Right cardiac atrium (tissue), 5 donors: ENCODE measurements at regions not wholly inside any gene's neighbourhood (a gene's known extent, or its start where the extent isn't known, plus 50 kb on each side); places are given as distances from the start of the nearest gene placed in this dataset.

Experiments
- ATAC-seq, 2 donors: fragments of 200-7000 bp; cut with Tn5 transposase; one replicate each; pipeline versions ENCODE4 v1.8.0 to v1.9.1; 2020; ENCODE audit warnings: moderate library complexity in 2 of 2, mild to moderate bottlenecking in 1 of 2
- DNase-seq, 3 donors: peaks; one replicate each; pipeline ENCODE4 v3.0.0-alpha.2; 2020
- H3K27ac ChIP-seq: one replicate; pipeline ENCODE4 v1.5.1; 2013; ENCODE audit warnings: mild to moderate bottlenecking, low read length, control low read depth, moderate library complexity
- H3K27me3 ChIP-seq: one replicate; pipeline ENCODE4 v1.6.1; 2013; ENCODE audit not compliant: control insufficient read depth, insufficient read depth
- H3K4me1 ChIP-seq: one replicate; pipeline ENCODE4 v1.6.1; 2013; ENCODE audit warnings: low read length; ENCODE audit not compliant: control insufficient read depth, insufficient read depth
- H3K4me3 ChIP-seq: one replicate; pipeline ENCODE4 v1.5.1; 2013; ENCODE audit warnings: low read length, control low read depth
- H3K9me3 ChIP-seq: one replicate; pipeline ENCODE4 v1.6.1; 2013; ENCODE audit warnings: low read length; ENCODE audit not compliant: control insufficient read depth
- WGBS: extraction: QIAGEN DNeasy Blood & Tissue Kit; methylation state at CpG from one replicate; pipeline ENCODE4 v1.1.7; 2013; 5-methylcytosine and 5-hydroxymethylcytosine counted together
- intact Hi-C, 4 donors: fragments of 100-400 bp; cut with DNase I; formaldehyde crosslinking; loops; one replicate each; pipeline versions ENCODE4 v1.11.0 to v1.14.0; 2022 to 2023
- donor health status: healthy with polysubstance abuse.
- donor health status: DM: no; HTN: yes; CAD: no.
- donor health status: DM: no; HTN: no; CAD: no.
- donor health status: DM: no; HTN: yes; CAD: no; lungs with severe emphysema.
- donor health status: DM: yes; HTN: yes; CAD: no.

GRCh38 chr4:53920116-53920515 is 144.3 kb downstream of the CHIC2 start:
- Histone ChIP-seq H3K4me1 (no peaks in the 10 kb centered on the region), H3K27me3 (no peaks in the 10 kb centered on the region), H3K9me3 (no peaks in the 10 kb centered on the region), H3K4me3 (no peak overlapping the region), H3K27ac (no peak overlapping the region)
- intact Hi-C loops = no loop called here
- DNase-seq = no peak
- ATAC-seq = peak in 1 of 2 donors; percentile 47
- WGBS = 58% methylated on average over 4 of the region's 4 CpGs

DNA sequence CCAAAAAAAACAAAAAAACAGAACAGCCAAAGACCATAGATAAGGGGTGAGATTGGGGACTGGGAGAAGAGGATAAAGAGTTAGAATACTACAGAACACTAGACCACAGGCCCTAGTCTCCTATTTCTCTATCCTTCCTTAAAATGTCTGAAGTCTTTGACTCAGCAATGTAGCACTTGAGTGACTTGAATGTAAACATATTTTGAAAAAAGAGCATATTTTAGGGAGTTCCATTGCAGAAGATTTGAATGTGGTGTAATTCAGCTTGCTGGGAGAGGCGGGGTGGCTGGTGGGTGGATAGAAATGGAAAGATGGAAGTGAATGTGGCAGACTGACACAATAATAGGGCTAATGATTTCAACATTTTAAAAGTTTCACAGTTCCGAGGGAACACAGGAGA is 144.9 kb downstream of the CHIC2 start:
- H3K27me3 ChIP-seq = no peaks in the 10 kb centered on the region
- no peak overlapping the region for H3K27ac ChIP-seq
- no peak overlapping the region for H3K4me3 ChIP-seq
- no peaks in the 10 kb centered on the region for H3K9me3 ChIP-seq
- H3K4me1 ChIP-seq = no peaks in the 10 kb centered on the region
- intact Hi-C loops = no loop called here
- WGBS = 77% methylated on average over 2 of the region's 2 CpGs
- DNase-seq (no peak), ATAC-seq (peak in 1 of 2 donors; percentile 31)

DNA sequence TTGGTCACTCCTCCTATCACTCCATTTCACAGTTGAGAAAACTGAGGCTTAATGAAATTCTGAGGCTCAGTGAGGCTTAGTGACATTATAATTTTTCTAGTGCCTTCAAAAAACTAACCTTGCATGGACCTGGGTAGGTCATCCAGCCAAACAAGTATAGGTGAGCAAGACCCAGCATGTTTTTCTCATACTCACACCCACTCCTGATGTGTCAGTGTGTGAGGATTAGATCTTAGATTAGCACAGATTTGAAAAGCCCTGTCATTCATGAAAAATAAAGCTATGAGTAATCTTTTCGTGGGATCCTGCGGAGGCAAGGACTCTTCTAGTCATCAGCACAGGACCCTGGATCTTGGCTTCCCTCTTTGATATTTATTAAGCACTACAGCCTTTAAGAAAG is 146.7 kb downstream of the CHIC2 start:
- Histone ChIP-seq H3K4me3 (no peak overlapping the region), H3K27me3 (no peaks in the 10 kb centered on the region), H3K9me3 (no peaks in the 10 kb centered on the region), H3K27ac (no peak overlapping the region), H3K4me1 (no peaks in the 10 kb centered on the region)
- intact Hi-C loops = no loop called here
- ATAC-seq = no peak
- 38% methylated on average over 2 of the region's 2 CpGs for WGBS
- no peak for DNase-seq

GRCh38 chr4:53916431-53916889 is 147.9 kb downstream of the CHIC2 start:
- H3K27me3 ChIP-seq = no peaks in the 10 kb centered on the region
- intact Hi-C loops = no loop called here
- no peak overlapping the region for H3K27ac ChIP-seq
- no peaks in the 10 kb centered on the region for H3K9me3 ChIP-seq
- no peaks in the 10 kb centered on the region for H3K4me1 ChIP-seq
- no peak overlapping the region for H3K4me3 ChIP-seq
- ATAC-seq (no peak), DNase-seq (no peak)

DNA sequence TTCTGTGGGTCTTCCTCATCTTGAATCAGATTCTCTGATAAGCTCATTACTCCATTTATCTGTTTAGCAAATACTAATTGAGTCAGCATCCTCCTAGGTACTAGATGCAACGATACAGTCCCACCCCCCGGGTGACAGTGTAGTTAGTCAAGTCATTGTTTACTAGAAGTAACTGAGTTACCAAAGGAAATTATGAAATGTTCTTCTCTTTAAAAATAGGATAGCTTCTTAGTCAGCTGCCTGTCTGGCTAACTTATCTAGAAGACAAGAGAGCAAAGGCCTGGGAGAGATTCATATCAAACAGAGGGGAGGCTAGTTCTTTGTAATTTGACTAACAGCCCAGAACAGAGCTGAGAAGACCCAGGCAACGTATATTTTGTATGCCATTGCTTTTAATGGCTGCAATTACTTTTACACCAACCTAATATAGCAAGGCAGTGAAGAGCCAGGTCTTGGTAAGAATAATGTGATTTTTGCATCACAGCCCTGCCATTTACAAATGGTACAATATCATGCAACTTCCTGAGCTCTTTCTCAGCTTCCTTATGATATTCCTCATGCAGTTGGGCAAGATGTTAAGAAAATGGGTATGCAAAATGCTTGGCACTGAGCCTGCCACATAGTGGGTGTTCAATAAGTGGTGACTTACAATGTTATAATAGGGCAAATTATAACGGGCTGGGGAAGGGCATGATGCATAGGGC is 149.9 kb downstream of the CHIC2 start:
- intact Hi-C loops = no loop called here
- Histone ChIP-seq H3K27me3 (no peaks in the 10 kb centered on the region), H3K4me3 (no peak overlapping the region), H3K4me1 (no peaks in the 10 kb centered on the region), H3K27ac (no peak overlapping the region), H3K9me3 (no peaks in the 10 kb centered on the region)
- DNase-seq = no peak
- peak in 1 of 2 donors; percentile 34 for ATAC-seq
- 61% methylated on average over 4 of the region's 4 CpGs for WGBS

GRCh38 chr4:53913771-53914170 is 150.6 kb downstream of the CHIC2 start:
- 96% methylated on average over 3 of the region's 3 CpGs for WGBS
- no peak overlapping the region for H3K4me3 ChIP-seq
- DNase-seq (no peak), ATAC-seq (no peak)
- no peaks in the 10 kb centered on the region for H3K9me3 ChIP-seq
- H3K27me3 ChIP-seq = no peaks in the 10 kb centered on the region
- no peaks in the 10 kb centered on the region for H3K4me1 ChIP-seq
- no peak overlapping the region for H3K27ac ChIP-seq
- intact Hi-C loops = no loop called here

DNA sequence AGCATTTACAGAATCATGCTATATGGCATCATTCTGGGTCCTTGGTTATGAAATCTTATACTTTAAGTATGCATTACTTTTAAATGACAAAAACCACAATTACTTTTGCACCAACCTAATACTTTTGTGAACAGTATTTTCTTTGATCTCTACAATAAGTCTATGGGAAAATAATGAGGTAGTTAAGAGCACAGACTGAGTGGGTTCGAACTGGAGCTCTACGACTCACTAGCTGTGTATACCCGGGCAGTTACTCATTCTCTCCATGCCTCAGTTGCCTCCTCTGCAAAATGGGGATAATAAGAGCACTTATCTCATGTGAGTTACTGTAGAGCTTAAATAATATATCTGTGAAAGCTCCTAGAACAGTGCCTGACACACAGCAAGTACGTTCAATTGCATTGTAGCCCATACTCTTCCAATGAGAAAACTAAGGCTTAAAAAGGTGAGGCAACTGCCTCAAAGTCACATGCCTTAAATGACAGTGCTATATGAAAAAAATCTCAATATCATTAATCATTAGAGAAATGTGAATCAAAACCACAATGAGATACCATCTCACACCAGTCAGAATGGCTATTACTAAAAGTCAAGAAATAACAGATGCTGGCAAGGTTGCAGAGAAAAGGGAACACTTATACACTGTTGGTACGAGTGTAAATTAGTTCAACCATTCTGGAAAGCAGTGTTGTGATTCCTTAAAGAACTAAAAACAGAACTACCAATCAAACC is 151.5 kb downstream of the CHIC2 start:
- Histone ChIP-seq H3K27ac (no peak overlapping the region), H3K4me3 (no peak overlapping the region), H3K27me3 (no peaks in the 10 kb centered on the region), H3K4me1 (no peaks in the 10 kb centered on the region), H3K9me3 (no peaks in the 10 kb centered on the region)
- WGBS = 93% methylated on average over 5 of the region's 5 CpGs
- no peak for DNase-seq
- intact Hi-C loops = no loop called here
- ATAC-seq = no peak

DNA sequence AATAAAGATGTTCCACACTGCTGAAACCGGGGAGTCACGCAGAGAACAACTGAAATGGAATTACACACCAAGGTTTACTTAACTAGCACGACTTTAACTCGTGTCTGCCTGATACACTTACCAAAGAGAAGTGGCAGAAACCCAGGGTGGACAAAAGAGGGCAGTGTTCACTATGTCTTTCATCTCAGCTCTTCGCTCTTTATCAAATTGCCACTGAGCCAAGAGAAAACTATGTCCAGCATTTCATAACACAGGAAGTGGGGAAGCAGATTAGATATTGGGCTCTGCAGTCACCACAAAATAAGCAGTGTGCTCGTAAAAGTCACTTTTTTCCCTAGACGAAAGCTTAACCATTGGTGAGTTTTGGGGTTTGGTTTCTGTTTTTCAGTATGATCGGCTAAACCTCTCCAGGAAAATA is 155.7 kb downstream of the CHIC2 start:
- ATAC-seq = peak; percentile 94 to 95
- Histone ChIP-seq H3K27ac (no peak overlapping the region), H3K9me3 (no peaks in the 10 kb centered on the region), H3K4me3 (peak overlapping the region; percentile 34), H3K27me3 (no peaks in the 10 kb centered on the region), H3K4me1 (peaks cover 3% of the 10 kb centered on the region)
- 2% methylated on average over 8 of the region's 8 CpGs for WGBS
- intact Hi-C loops = loop anchor here (5.0 to 10.0 kb wide), 5 partner anchors 204 to 414 kb away; partner anchors contain the start of gene PDGFRA (in 3 of the 4)
- peak in 1 of 3 donors; percentile 28 for DNase-seq

GRCh38 chr4:53907772-53908171 is 156.6 kb downstream of the CHIC2 start:
- peaks cover 3% of the 10 kb centered on the region for H3K4me1 ChIP-seq
- intact Hi-C loops = loop anchor here (5.0 to 10.0 kb wide), 5 partner anchors 203 to 413 kb away; partner anchors contain the start of gene PDGFRA (in 3 of the 4)
- H3K27me3 ChIP-seq = no peaks in the 10 kb centered on the region
- no peak overlapping the region for H3K4me3 ChIP-seq
- DNase-seq = no peak
- no peak for ATAC-seq
- no peak overlapping the region for H3K27ac ChIP-seq
- 68% methylated on average over 5 of the region's 5 CpGs for WGBS
- H3K9me3 ChIP-seq = no peaks in the 10 kb centered on the region

GRCh38 chr4:53906606-53907190 is 157.7 kb downstream of the CHIC2 start:
- Histone ChIP-seq H3K27me3 (no peaks in the 10 kb centered on the region), H3K4me1 (peaks cover 3% of the 10 kb centered on the region), H3K9me3 (no peaks in the 10 kb centered on the region), H3K27ac (no peak overlapping the region), H3K4me3 (peak overlapping the region; percentile 49)
- DNase-seq = no peak
- ATAC-seq = no peak
- intact Hi-C loops = loop anchor here (5.0 to 10.0 kb wide), 5 partner anchors 202 to 412 kb away; partner anchors contain the start of gene PDGFRA (in 3 of the 4)
- 41% methylated on average over 6 of the region's 6 CpGs for WGBS

GRCh38 chr4:53905941-53906377 is 158.4 kb downstream of the CHIC2 start:
- Histone ChIP-seq H3K27me3 (no peaks in the 10 kb centered on the region), H3K27ac (peak overlapping the region; percentile 80), H3K4me3 (peak overlapping the region; percentile 49), H3K9me3 (no peaks in the 10 kb centered on the region), H3K4me1 (peaks cover 3% of the 10 kb centered on the region)
- peak; percentile 63 to 76 for ATAC-seq
- peak; percentile 60 to 84 (median 66) for DNase-seq
- WGBS = 4% methylated on average over 11 of the region's 11 CpGs
- intact Hi-C loops = loop anchor here (5.0 to 10.0 kb wide), 5 partner anchors 201 to 411 kb away; partner anchors contain the start of gene PDGFRA (in 3 of the 4)
